Amygdala (tissue), 56 donors: ENCODE measurements at regions not wholly inside any gene's neighbourhood (a gene's known extent, or its start where the extent isn't known, plus 50 kb on each side); places are given as distances from the start of the nearest gene placed in this dataset.

ENCODE experiments used
- DNase-seq, 56 donors: peaks; one replicate each; lab custom pipeline; 2025; lab: John Stamatoyannopoulos, UW

DNA sequence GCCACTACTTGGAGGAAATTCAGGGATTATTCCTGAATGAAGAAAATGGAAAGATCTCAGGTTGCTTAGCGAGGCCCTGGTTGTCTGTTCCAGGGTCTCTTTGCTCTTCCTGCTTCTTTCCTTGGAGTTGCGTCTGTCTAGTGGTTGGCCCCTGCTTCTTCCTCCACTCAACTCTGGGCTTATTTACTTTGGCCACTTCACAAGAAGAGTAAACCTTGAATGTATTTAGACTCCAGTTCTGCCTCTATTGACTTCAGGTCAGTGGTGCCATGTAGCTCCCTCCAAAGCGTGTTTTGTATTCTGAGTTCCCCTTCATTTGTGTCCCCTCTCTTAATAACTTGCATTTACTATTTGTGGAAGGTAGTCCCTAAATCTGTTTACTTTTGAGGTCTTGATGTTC is 456.5 kb downstream of the UTRN start:
- DNase-seq: no peak

DNA sequence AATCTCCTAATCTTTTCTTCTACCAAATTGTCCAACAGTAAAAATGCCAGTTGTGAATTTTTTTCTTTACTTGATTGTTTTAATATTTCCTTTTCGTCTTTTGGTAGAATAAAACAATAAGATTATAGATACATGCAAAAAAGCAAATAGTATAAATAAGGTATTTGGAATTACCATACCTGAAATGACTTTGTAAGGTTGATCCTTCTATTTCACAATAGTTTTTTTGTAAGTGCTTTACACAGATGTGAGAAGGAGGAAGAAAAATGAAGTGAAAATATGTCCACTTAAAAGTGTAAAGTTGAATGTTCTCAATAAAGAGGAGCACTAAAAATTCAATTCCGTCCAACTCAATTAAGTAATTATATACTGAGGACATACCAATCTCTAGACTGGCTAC is 457.6 kb downstream of the UTRN start:
- no peak for DNase-seq

DNA sequence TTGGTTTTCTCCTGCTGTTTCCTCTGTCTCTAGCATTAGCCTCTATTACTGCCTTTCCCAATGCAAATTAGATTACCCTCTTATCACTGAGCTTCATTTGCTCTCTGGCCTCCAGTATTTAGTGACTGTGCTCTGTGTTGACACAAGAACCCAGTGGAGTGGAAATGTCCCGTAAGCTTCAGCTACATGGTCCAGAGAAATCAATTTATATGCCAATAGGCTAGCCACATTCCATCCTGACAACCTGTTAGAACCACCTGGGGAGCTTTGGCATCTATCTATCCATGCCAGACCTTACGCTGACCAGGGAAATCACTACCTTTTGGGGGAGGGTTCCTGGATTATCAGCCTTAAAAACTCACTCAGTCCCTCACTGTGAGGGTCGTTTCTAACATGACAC is 459.6 kb downstream of the UTRN start:
- no peak for DNase-seq

DNA sequence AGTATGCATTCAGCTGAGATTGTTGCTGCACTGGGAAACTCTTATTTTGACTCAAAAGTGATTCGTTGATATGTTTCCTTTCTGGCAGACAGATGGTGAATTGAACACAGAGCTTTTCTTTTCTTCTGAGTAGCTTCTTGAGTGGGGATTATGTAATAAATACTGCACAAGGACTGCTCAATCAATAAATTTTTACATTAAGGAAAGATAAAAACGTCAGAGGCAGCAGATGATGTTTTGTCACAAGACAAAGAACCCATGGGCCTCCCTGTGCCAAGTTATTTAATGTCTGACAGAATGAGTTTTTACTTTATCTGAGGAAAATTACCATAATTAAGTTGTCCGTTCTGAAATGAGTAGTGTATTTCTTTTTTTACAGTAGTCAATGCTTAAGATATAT is 460.3 kb downstream of the UTRN start:
- DNase-seq: no peak

DNA sequence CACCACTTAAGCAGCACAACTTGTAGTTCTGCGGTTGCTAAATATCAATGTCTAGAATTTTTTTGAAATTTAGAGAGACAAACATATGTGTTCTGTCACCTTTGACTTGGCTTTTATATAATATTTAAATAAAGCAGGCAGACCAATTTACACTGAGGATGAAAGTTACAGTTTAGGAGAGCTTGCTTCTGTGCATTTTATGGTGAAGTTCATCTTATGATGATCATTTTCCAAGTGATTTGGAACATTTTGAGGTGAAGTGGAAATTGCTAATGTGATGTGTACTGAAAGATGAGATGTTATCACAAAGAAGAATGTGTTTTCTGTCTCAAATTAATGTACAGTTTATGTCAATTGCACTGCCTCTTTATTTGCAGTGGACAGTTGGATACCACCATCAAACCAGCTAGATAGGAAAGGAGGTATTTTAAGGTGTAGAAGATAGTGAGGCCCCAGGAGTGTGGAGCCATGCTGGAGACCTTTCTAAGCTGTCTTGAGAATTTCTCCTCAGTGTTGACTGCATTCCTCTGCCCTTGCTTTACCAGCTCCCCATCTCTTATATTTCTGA is 461.9 kb downstream of the UTRN start:
- DNase-seq: no peak

DNA sequence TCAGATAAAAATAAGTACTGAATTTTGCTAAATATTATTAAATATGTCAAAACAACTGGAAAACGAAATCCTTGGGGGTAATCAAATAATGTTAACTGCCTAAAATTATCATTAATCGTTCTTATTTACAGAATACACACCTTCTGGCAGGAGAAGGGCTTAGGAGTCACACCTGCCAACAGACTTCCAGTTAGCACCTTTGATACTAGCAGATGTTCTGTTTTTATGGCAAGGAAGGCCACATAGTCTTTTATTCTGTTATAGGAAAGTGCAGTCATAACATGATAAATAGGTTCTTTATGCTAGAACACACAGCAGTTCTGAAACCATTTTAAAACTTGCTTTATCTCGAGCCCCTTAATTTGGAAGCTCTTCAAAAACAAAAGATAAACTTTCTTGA is 464.1 kb downstream of the UTRN start:
- DNase-seq: no peak

DNA sequence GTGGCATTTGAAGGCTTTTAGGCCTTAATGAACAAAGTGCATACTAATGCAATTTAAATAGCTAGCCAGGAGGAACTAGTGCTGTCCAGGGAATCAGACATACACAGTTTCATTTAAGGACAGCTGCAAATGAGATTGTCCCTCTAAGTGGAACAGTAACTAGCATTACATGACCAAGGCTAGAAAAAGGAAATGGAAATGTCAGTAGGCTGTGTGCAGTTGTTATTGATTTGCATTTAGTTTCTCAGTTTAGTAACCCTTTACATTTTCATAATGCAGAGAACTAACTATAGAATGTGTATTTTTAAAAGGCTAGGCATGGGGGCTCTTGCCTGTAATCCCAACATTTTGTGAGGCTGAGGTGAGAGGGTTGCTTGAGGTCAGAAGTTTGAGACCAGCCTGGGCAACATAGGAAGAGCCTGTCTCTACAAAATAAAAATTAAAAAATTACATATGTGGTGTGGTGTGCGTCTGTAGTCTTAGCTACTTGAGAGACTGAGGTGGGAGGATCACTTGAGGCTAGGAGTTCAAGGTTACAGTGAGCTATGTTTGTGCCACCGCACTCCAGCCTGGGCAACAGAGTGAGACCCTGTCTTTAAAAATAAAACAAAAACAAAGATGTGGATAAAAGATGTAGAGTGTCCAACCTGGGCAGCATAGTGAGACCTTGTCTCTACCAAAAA is 468.0 kb downstream of the UTRN start:
- DNase-seq: no peak

DNA sequence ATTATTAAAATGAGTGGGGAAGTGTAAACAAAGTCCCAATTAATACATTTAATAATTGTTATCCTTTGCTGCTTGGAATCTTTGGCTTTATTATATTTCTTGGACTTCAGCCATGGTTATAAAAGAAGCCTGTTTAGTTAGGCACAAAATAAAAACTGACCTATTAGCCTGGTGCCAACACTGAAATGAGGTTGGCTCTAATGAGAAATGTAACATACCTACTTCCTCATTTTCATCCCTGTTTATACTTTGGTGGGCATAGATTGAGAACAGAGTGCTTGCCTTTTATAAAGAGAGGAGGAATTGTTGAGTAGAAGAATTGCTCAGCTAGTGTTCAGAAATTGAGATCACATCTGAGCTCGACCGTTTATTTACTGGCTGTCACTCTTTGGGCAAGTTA is 471.3 kb downstream of the UTRN start:
- DNase-seq: no peak

DNA sequence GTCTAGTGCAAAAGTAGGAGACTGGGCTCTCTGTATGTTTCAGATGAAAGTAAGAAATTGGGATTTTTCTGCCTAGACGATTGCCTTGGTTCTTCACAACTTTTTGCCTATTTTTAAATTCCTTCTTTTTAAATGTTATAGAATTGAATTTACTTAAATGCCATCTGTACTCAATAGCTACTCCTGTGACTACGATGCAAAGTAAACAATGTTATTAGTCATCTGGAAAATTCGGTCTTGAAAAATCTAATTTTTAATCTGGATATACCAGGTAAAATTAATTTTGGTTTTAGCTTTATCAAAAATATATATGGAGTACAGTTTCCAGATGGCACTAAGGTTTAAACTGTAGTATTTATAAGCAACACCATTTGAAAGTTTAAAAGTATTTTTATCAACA is 472.2 kb downstream of the UTRN start:
- DNase-seq: no peak

DNA sequence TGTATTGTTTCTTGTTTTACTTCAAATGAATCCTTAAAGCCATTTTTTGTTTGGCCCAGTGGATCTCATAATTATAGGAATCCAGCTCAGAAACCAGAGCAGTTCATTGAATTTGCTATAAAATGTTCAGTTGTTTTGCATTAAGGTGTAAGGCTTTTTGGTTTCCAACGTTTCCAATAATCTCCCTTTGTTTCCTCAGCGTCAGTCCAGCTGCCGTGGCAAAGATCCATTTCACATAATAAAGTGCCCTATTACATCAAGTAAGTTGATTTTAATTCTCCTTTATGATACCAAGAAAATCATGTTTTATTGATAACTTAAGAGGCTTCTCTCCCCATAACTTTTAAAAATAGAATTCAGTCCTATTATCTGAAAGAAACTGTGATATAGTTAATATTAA is 472.6 kb downstream of the UTRN start:
- no peak for DNase-seq

DNA sequence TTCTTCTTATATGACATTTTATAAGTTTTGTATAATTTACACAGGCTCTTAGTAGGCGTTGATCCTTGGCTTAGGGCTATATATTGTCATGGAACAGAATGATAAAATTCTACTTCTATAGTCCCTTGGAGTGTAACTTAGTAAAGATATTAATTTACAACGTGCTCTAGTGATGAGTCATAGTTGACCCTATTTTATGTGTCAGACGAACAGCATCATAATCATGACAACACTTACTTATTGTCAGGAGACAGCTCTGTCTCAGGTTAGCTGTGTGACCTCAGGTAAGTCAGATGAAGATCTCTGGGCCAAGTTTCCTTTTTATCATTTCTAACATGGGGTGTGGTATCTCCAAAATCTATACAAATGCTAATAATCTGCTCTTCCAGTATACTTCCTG is 473.5 kb downstream of the UTRN start:
- no peak for DNase-seq

DNA sequence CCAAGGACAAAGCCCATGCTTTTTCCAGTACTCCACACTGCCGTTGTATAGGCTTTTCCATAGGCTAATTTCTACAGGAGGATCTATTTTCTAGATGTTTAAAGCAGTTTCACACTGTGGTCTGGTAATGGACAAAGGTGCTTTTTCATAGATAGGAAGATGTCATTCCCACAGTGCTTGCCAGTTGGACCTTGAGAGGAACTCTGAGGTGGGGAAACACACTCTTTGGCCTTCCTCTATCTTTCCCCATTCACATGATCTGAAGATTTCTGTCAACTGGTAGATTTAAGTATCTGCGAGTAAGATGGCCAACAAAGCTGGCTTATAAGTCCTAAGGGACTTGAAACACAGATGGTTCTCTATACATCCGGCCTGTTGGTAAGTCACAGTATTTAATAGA is 477.3 kb downstream of the UTRN start:
- no peak for DNase-seq

DNA sequence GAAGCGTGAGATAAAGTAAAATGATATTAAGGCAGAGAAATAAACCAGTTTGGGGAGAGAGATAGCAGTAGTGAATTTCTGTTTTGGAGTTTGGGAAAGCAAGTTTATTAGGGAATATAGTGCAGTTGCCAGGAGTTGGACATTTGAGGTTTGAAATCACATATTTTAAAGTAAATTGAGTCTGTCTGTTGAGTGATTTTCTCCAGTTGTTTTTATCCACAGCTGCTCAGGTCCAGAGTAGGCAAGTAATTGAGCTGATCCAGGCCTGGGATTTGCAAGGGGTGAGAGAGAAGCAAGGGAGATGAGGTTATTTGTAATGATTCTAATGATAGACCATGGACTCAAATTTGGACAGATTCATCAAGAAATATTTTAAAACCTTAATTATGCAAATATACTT is 481.9 kb downstream of the UTRN start:
- no peak for DNase-seq

DNA sequence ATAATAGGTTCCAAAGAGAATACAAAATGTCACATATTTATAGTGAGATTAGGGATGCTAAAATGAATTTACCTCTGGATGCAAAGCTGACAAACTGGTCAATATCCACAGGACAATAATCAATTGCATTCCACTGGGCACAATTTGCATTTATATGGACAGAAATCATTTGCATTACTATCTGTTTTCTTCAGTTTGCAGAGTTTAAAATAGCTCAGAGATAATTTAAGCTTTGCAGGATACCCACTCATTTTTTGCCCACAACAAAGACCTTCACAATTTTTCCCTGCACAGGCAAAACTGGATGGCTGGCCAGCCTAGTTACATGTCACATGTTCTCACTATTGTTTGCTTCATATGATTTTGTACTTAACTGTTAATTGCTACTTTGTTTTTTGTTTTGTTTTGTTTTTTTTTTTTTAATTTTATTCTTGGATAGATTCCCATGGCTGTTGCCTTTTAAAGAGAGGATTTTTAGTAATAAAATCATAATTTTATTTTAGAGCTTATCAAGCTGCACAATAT is 483.5 kb downstream of the UTRN start:
- DNase-seq: peak in 1 of 56 donors; percentile 4

DNA sequence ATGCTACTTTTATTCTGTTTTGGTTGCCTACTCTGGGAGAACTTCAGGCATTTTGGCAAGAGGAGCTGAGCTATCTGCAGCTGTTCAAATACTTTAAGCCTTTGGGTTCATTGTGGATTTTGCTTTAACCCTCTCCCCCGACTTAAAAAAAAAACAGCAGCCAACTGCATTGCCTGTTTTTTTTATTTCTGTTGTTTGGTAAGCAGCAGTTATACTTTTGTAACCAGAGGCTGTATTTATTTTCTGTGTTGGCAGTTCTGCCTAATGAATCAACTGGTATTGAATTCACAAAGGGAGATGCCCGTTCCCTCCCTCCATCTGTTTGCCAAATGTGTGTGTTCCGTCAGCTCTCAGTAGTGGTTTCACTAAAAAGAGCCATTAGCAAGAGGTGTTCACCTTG is 484.0 kb downstream of the UTRN start:
- peak in 4 of 56 donors; percentile 1 to 29 (median 3) for DNase-seq

DNA sequence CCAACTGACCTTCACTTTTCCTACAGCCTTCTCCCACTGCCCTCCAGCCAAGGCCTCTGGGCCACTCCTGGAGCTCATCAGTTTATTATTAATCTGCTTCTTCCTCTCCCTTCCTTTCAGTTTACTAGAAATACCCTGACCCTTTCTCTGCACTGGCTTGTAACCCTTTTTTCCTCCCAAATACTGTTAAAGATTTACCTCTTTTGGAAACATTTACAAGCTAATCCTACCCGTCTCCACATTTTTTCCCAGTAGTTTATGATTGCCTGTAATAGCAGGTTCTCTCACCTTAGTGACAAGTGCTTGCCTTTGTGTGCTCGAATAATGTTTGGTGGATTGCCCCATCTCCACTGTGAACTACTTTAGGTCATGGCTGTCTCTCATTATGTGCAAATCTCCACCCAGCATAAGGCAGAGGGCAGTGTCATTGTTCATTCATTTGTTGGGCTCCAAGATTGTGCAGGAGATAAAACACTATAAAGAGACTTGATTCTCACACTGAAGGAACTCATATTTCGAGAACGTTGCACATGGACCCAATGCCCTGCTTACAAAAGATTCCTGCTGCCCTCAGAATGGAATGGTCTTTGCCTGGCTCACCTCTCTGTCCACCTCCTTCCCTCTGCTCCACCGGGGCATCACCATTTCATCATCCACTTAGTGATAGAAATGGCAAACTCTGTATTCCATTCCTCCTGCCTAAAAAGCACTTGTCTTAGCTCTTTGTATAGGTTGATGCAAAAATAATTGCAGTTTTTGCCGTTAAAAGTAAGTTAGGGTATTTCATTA is 491.1 kb downstream of the UTRN start:
- no peak for DNase-seq

DNA sequence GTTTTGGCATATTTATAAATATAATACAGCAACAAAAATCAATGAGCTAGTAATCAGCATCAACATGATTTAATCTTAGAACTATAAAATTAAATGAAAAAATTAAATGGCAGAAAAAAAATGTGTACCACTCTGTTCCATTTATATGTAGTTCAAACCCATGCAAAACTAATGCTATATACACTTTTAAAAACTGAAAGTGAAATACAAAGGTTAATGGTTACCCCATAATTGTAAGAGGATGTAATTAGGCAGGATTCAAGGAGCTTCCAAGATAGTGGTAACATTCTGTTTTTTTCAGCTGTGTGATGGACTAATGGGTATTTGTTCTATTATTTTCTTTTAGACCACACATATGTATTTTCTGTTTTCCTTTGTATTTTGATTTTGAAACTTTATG is 492.1 kb downstream of the UTRN start:
- DNase-seq: no peak

DNA sequence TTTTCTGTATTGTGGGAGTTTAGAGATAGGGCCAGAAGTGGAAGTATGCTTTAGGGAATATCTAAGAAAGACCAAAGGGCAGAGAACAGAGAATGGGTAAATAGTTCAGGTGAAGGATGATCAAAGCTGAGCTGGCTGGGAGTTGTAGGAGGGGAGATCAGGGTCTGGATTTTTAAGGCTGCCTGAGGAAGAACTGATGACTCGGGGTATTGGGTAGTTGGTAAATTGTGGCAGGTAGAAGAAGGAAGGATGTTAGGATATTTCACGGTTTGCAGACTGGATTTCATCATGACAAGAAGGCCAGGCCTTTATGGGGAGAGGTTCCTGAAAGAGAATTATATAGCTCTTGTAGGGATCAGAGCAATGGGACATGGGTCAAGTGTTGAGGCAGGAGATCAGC is 492.9 kb downstream of the UTRN start:
- DNase-seq: no peak

DNA sequence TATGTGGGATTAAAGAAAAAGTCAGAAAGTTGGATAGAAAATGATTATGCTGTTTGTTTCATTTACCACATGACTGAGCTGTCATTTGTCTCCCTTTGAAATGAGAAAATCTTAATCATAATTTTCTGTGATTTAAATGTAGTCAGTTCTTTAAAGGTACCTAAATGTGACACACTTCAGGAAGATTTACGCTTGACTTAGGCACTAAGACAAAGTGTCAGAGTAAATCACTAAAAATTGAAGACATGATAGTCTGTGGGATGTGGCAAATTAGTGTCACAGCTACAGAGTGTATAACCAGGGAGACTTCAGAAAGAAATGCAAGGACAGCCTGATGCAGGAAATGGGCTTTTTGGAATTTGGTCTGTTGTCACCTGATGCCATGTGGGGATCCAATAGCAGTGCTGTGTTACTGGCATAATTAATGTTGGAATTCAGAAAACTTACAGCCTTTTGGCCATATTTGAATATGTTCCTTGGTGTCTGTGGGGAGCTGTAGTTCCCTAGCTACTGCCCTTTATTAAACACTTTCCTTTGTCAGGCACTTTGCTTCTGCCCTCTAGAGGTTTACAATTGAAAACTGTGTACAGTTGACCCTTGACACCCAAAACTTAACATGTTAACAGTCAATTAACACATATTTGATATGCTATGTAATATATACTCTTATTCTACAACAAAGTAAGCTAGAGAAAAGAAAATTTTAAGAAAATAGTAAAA is 493.8 kb downstream of the UTRN start:
- DNase-seq: no peak

DNA sequence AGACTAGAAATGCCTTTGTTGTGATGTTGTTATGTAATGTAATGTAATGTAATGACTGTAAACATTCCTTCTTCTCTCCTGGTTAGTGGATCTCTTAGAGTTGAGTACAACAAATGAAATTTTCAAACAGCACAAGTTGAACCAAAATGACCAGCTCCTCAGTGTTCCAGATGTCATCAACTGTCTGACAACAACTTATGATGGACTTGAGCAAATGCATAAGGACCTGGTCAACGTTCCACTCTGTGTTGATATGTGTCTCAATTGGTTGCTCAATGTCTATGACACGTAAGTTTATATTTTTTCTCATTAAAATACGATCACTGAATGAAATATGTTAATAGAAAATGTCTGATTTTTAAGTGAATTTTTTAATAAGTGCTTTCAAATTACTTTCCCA is 496.7 kb downstream of the UTRN start:
- DNase-seq: no peak

DNA sequence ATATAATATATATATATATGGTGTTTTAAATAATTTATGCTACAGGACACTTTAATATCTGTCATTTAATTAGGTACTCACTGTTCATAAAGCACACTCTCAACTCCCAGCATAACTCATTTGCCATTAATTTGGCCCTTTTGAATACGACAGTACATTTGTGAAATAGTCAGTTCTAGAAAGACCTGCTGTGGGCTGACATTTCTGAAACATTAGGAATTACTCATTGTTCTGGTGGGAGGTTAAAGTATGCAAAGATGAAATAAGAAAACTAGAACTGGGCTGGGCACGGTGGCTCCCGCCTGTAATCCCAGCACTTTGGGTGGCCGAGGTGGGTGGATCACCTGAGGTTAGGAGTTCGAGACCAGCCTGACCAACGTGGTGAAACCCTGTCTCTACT is 497.5 kb downstream of the UTRN start:
- no peak for DNase-seq
